Heart right ventricle (tissue), 16 donors: ENCODE measurements at regions not wholly inside any gene's neighbourhood (a gene's known extent, or its start where the extent isn't known, plus 50 kb on each side); places are given as distances from the start of the nearest gene placed in this dataset.

Source experiments
- ATAC-seq, 8 donors: fragments of 200-7000 bp; cut with Tn5 transposase; one replicate each; pipeline ENCODE4 v1.9.1; 2020; ENCODE audit warnings: mild to moderate bottlenecking in 8 of 8, moderate library complexity in 8 of 8, moderate number of reproducible peaks in 1 of 8
- DNase-seq, 2 donors: peaks; one replicate each; pipeline ENCODE4 v3.0.0-alpha.2; 2020
- H3K27ac ChIP-seq, 10 donors: fragments of 200-600 bp; sonication (generic) in 2 of 10; one replicate each; pipeline versions ENCODE4 v1.5.0 to v1.8.0; 2020 to 2022; ENCODE audit warnings: mild to moderate bottlenecking in 3 of 10
- H3K27me3 ChIP-seq, 7 donors: fragments of 200-600 bp; one replicate each; pipeline ENCODE4 v1.8.0; 2021 to 2022; ENCODE audit warnings: mild to moderate bottlenecking in 2 of 7
- H3K36me3 ChIP-seq, 9 donors: fragments of 200-600 bp; sonication (generic) in 1 of 9; one replicate each; pipeline versions ENCODE4 v1.5.0 to v1.8.0; 2020 to 2022; ENCODE audit warnings: mild to moderate bottlenecking in 2 of 9
- H3K4me1 ChIP-seq, 9 donors: fragments of 200-600 bp; sonication (generic) in 1 of 9; one replicate each; pipeline versions ENCODE4 v1.5.0 to v1.8.0; 2020 to 2022; ENCODE audit warnings: mild to moderate bottlenecking in 4 of 9
- H3K4me3 ChIP-seq, 10 donors: fragments of 200-600 bp; sonication (generic) in 2 of 10; one replicate each; pipeline versions ENCODE4 v1.5.0 to v1.8.0; 2020 to 2022; ENCODE audit warnings: mild to moderate bottlenecking in 7 of 10, moderate library complexity in 2 of 10
- H3K9me3 ChIP-seq, 11 donors: fragments of 200-600 bp in 10 of 11; sonication (generic) in 2 of 11; one replicate each; pipeline versions ENCODE4 v1.5.0 to v1.8.0; 2013 to 2022; ENCODE audit warnings: mild to moderate bottlenecking in 2 of 11, control low read depth in 1 of 11, moderate library complexity in 1 of 11
- CTCF ChIP-seq, 9 donors: fragments of 200-600 bp; sonication (generic) in 2 of 9; IDR thresholded peaks; one replicate each; pipeline versions ENCODE4 v1.5.0 to v1.8.0; 2021 to 2022; ENCODE audit warnings: antibody characterized with exemption in 9 of 9, mild to moderate bottlenecking in 5 of 9, moderate library complexity in 1 of 9
- WGBS, 2 donors: extraction: QIAGEN DNeasy Blood & Tissue Kit; methylation state at CpG; one replicate each; pipeline ENCODE4 v1.1.7; 2013; ENCODE audit warnings: inconsistent platforms in 1 of 2; 5-methylcytosine and 5-hydroxymethylcytosine counted together
- intact Hi-C, 10 donors: fragments of 100-400 bp; cut with DNase I; formaldehyde crosslinking; loops; one replicate each; pipeline versions ENCODE4 v1.11.1 to v1.14.2; 2022
- donor health status: Arrhythmogenic right ventricular cardiomyopathy.
- donor health status: ischemic (EF 13 %, LVEDD 7.1; RV severe dilation, severe dysfunction).
- donor health status: healthy with polysubstance abuse.
- donor health status: DM: no; HTN: yes; CAD: no.
- donor health status: DM: no; HTN: no; CAD: no.
- donor health status: ischemic (EF 25% LVEDD 6.9; RV normal size, moderate dysfunction).
- donor health status: ischemic (EF 25% LVEDD 5.7; RV mildly dilated, moderate dysfunction).
- donor health status: healthy.
- donor health status: DM: yes; HTN: yes; CAD: no.
- donor health status: Ischemic cardiomyopathy.
- donor health status: ischemic (EF 35%, LVEDD 5.7; RV mildly dilated, moderate dysfunction).
- donor health status: nonischemic (EF 11% LVEDD 7.7; RV severe dilation, severe dysfunction).
- donor health status: DM: yes; HTN: yes; CAD: no.
- donor health status: PGD.
- donor health status: ischemic (EF 29% LVEDD 5.4; RV normal size, mild dysfunction).
- donor health status: nonischemic (EF 23%, LVEDD 6.1; RV moderate dilation, normal function).

- no peaks in the 10 kb centered on the region for H3K36me3 ChIP-seq
- ATAC-seq = no peak
- no peak overlapping the region for H3K4me3 ChIP-seq
- H3K27me3 ChIP-seq = no peaks in the 10 kb centered on the region
- intact Hi-C loops = no loop called here
- H3K9me3 ChIP-seq = peaks cover 0 to 70% (median 0%) of the 10 kb centered on the region in 11 donors
- H3K4me1 ChIP-seq = no peaks in the 10 kb centered on the region
- WGBS, 2 donors = 55 to 60% methylated on average over 3 of the region's 3 CpGs
- no peak for DNase-seq
- no peak for TF ChIP-seq CTCF (IDR thresholded peaks at IDR 0.05)
- no peak overlapping the region for H3K27ac ChIP-seq
These were observed 953.9 kb upstream of the ZNF722 start for GRCh38 chr7:63044721-63045120.

- WGBS, 2 donors = 36 to 49% methylated on average over 2 of the region's 2 CpGs
- Histone ChIP-seq H3K4me3 (no peak overlapping the region), H3K27me3 (no peaks in the 10 kb centered on the region), H3K27ac (no peak overlapping the region), H3K4me1 (no peaks in the 10 kb centered on the region), H3K9me3 (peaks cover 0 to 68% (median 0%) of the 10 kb centered on the region in 11 donors), H3K36me3 (no peaks in the 10 kb centered on the region)
- DNase-seq (no peak), ATAC-seq (no peak)
- no peak for TF ChIP-seq CTCF (IDR thresholded peaks at IDR 0.05)
- intact Hi-C loops = no loop called here
These were observed 953.1 kb upstream of the ZNF722 start for GRCh38 chr7:63045575-63045974.

GRCh38 chr7:63046612-63047011, 952.0 kb upstream of the ZNF722 start:
- Histone ChIP-seq H3K36me3 (no peaks in the 10 kb centered on the region), H3K27me3 (no peaks in the 10 kb centered on the region), H3K4me1 (no peaks in the 10 kb centered on the region), H3K4me3 (no peak overlapping the region), H3K27ac (no peak overlapping the region), H3K9me3 (peaks cover 0 to 66% (median 0%) of the 10 kb centered on the region in 11 donors)
- no peak for TF ChIP-seq CTCF (IDR thresholded peaks at IDR 0.05)
- 60 to 72% methylated on average over 3 of the region's 3 CpGs for WGBS, 2 donors
- intact Hi-C loops = no loop called here
- ATAC-seq (no peak), DNase-seq (no peak)

- no peak for TF ChIP-seq CTCF (IDR thresholded peaks at IDR 0.05)
- WGBS, 2 donors = 65 to 83% methylated on average over 4 of the region's 4 CpGs
- H3K9me3 ChIP-seq = peaks cover 0 to 66% (median 0%) of the 10 kb centered on the region in 11 donors
- H3K27me3 ChIP-seq = no peaks in the 10 kb centered on the region
- H3K36me3 ChIP-seq = no peaks in the 10 kb centered on the region
- H3K4me3 ChIP-seq = no peak overlapping the region
- intact Hi-C loops = no loop called here
- DNase-seq (no peak), ATAC-seq (no peak)
- H3K4me1 ChIP-seq = no peaks in the 10 kb centered on the region
- H3K27ac ChIP-seq = no peak overlapping the region
These were observed 951.6 kb upstream of the ZNF722 start for GRCh38 chr7:63047061-63047460.
